DND-41 (cell line): ENCODE measurements at regions not wholly inside any gene's neighbourhood (a gene's known extent, or its start where the extent isn't known, plus 50 kb on each side); places are given as distances from the start of the nearest gene placed in this dataset.

ENCODE experiments used
- ATAC-seq: fragments of 200-7000 bp; cut with Tn5 transposase; 3 replicates; pipeline ENCODE4 v1.9.1; 2021; ENCODE audit warnings: low read depth; ENCODE audit not compliant: insufficient read depth
- DNase-seq: peaks from one replicate; pipeline ENCODE4 v3.0.0-alpha.2; 2020
- H2AFZ ChIP-seq: 2 replicates; pipeline ENCODE4 v1.6.0; 2012; ENCODE audit warnings: low read depth, low read length
- H3K27ac ChIP-seq: 2 replicates; pipeline ENCODE4 v1.5.1; 2012; ENCODE audit warnings: low read length, inconsistent platforms
- H3K27me3 ChIP-seq: fragments of 200-600 bp; sonication (generic); 2 replicates; pipeline ENCODE4 v1.6.0; 2012; ENCODE audit warnings: low read length, mild to moderate bottlenecking, inconsistent platforms; ENCODE audit not compliant: insufficient read depth, poor library complexity
- H3K36me3 ChIP-seq: 2 replicates; pipeline ENCODE4 v1.5.1; 2012; ENCODE audit warnings: low read length, inconsistent platforms; ENCODE audit not compliant: insufficient read depth
- H3K4me1 ChIP-seq: 2 replicates; pipeline ENCODE4 v1.5.1; 2012; ENCODE audit warnings: mild to moderate bottlenecking, low read length; ENCODE audit not compliant: insufficient read depth
- H3K4me2 ChIP-seq: 2 replicates; pipeline ENCODE4 v1.6.0; 2012; ENCODE audit warnings: mild to moderate bottlenecking, moderate library complexity, low read length, inconsistent platforms; ENCODE audit not compliant: insufficient read depth
- H3K4me3 ChIP-seq, 2 experiments: fragments of 200-600 bp in 1 of 2; shearing (Covaris generic) in 1 of 2; 2 replicates each; pipeline ENCODE4 v1.5.1; 2012 to 2016; ENCODE audit warnings: inconsistent platforms in 2 of 2, low read length in 2 of 2, mild to moderate bottlenecking in 2 of 2, low read depth in 1 of 2, moderate library complexity in 1 of 2
- H3K79me2 ChIP-seq: 2 replicates; pipeline ENCODE4 v1.6.0; 2012; ENCODE audit warnings: low read length, inconsistent platforms; ENCODE audit not compliant: insufficient read depth
- H3K9ac ChIP-seq: 2 replicates; pipeline ENCODE4 v1.6.0; 2012; ENCODE audit warnings: low read depth, mild to moderate bottlenecking, inconsistent platforms, low read length, moderate library complexity
- H3K9me3 ChIP-seq: 2 replicates; pipeline ENCODE4 v1.5.1; 2012; ENCODE audit warnings: low read length, moderate library complexity, mild to moderate bottlenecking, inconsistent platforms; ENCODE audit not compliant: insufficient read depth, severe bottlenecking
- H4K20me1 ChIP-seq: 2 replicates; pipeline ENCODE4 v1.6.0; 2012; ENCODE audit warnings: low read length; ENCODE audit not compliant: insufficient read depth
- EZH2 ChIP-seq: IDR thresholded peaks from 3 replicates; pipeline ENCODE4 v1.6.1; 2012; ENCODE audit warnings: borderline replicate concordance, low read depth, mild to moderate bottlenecking, moderate library complexity, low read length, inconsistent platforms; ENCODE audit not compliant: severe bottlenecking
- TF ChIP-seq, protein P1 (sequence below): IDR thresholded peaks from 2 replicates; pipeline ENCODE4 v1.5.1; 2012; ENCODE audit warnings: borderline replicate concordance, low read length, moderate library complexity, mild to moderate bottlenecking; ENCODE audit not compliant: poor library complexity, severe bottlenecking; ENCODE audit errors: extremely low read depth

GRCh38 chr7:51640841-51641240, 324.2 kb upstream of the COBL start:
- H4K20me1 ChIP-seq, result no peaks in the 10 kb centered on the region
- TF ChIP-seq EZH2, result no peak
- no peaks in the 10 kb centered on the region for H3K27me3 ChIP-seq
- ATAC-seq (no peak), DNase-seq (no peak)
- no peak overlapping the region for H3K27ac ChIP-seq
- H2AFZ ChIP-seq, result no peak overlapping the region
- no peak overlapping the region for H3K4me2 ChIP-seq
- H3K36me3 ChIP-seq, result no peaks in the 10 kb centered on the region
- no peak overlapping the region for H3K4me3 ChIP-seq
- no peaks in the 10 kb centered on the region for H3K79me2 ChIP-seq
- H3K9me3 ChIP-seq, result no peaks in the 10 kb centered on the region
- H3K9ac ChIP-seq, result no peak overlapping the region
- no peaks in the 10 kb centered on the region for H3K4me1 ChIP-seq

DNA sequence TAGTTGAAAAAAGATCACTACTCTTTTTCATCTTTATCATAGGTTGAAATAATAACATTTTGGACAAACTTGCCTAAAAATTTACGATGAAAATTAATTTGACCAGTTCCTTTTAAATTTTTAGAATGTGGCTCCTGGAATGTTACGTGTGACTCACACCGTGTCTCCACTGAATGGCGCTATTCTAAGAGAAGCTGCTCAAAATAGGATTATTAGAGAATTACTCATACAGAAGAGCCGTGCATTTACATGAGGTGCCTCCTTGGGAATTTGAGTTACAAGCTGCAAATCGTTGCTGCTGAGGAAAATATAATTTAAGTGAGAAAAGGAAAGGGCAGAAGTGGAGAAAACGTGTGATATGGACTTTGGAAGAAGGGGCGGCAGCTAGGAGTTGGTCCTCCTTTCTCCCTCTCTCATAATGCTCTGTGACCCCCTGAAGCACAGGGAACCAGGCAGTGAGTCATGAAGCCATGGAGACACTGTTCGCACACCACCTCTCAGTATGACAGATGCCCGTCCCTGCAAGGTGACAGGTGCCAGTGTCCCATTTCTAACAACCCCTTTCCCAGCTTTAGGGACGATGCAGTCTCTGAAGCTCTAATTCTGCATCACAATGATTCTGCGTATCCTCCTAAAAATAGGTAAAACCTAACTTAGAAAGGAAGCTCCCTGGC, 323.2 kb upstream of the COBL start:
- Histone ChIP-seq H2AFZ (no peak overlapping the region), H3K79me2 (no peaks in the 10 kb centered on the region), H4K20me1 (no peaks in the 10 kb centered on the region), H3K36me3 (no peaks in the 10 kb centered on the region), H3K4me3 (no peak overlapping the region), H3K27ac (no peak overlapping the region), H3K27me3 (no peaks in the 10 kb centered on the region), H3K4me2 (no peak overlapping the region), H3K9me3 (no peaks in the 10 kb centered on the region), H3K4me1 (no peaks in the 10 kb centered on the region), H3K9ac (no peak overlapping the region)
- ATAC-seq (no peak), DNase-seq (no peak)
- TF ChIP-seq EZH2, result no peak
- TF ChIP-seq, protein P1, sequence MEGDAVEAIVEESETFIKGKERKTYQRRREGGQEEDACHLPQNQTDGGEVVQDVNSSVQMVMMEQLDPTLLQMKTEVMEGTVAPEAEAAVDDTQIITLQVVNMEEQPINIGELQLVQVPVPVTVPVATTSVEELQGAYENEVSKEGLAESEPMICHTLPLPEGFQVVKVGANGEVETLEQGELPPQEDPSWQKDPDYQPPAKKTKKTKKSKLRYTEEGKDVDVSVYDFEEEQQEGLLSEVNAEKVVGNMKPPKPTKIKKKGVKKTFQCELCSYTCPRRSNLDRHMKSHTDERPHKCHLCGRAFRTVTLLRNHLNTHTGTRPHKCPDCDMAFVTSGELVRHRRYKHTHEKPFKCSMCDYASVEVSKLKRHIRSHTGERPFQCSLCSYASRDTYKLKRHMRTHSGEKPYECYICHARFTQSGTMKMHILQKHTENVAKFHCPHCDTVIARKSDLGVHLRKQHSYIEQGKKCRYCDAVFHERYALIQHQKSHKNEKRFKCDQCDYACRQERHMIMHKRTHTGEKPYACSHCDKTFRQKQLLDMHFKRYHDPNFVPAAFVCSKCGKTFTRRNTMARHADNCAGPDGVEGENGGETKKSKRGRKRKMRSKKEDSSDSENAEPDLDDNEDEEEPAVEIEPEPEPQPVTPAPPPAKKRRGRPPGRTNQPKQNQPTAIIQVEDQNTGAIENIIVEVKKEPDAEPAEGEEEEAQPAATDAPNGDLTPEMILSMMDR, result no peak

DNA sequence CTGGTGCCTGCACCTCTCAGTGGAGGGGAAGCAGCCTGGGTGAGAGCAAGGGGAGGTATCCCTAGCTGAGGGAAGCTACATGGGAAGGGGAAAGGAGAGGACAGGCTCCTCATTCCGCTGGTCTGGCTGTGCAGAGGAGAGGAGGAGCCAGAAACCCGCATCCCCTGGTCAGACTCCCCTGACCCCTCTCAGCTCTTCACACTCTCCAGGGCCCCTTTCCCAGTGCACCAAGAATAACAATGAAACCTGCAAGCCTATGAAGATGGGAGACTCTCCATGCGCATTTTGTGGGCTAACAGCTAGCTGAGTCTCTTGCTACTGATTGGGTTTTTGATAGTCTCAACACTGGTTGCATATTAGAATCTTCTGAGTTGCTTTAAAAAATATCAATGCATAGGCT, 319.9 kb upstream of the COBL start:
- no peaks in the 10 kb centered on the region for H3K4me1 ChIP-seq
- DNase-seq (no peak), ATAC-seq (no peak)
- no peak overlapping the region for H3K4me2 ChIP-seq
- no peaks in the 10 kb centered on the region for H3K36me3 ChIP-seq
- H2AFZ ChIP-seq, result no peak overlapping the region
- no peak overlapping the region for H3K4me3 ChIP-seq
- H3K79me2 ChIP-seq, result no peaks in the 10 kb centered on the region
- TF ChIP-seq, protein P1, result no peak
- no peak for TF ChIP-seq EZH2
- no peak overlapping the region for H3K9ac ChIP-seq
- no peaks in the 10 kb centered on the region for H4K20me1 ChIP-seq
- no peaks in the 10 kb centered on the region for H3K27me3 ChIP-seq
- no peak overlapping the region for H3K27ac ChIP-seq
- no peaks in the 10 kb centered on the region for H3K9me3 ChIP-seq

GRCh38 chr7:51635775-51636174, 319.2 kb upstream of the COBL start:
- Histone ChIP-seq H3K4me3 (no peak overlapping the region), H3K4me1 (no peaks in the 10 kb centered on the region), H4K20me1 (no peaks in the 10 kb centered on the region), H3K9ac (no peak overlapping the region), H3K27me3 (no peaks in the 10 kb centered on the region), H2AFZ (no peak overlapping the region), H3K4me2 (no peak overlapping the region), H3K9me3 (no peaks in the 10 kb centered on the region), H3K79me2 (no peaks in the 10 kb centered on the region), H3K36me3 (no peaks in the 10 kb centered on the region), H3K27ac (no peak overlapping the region)
- ATAC-seq (no peak), DNase-seq (no peak)
- no peak for TF ChIP-seq EZH2
- TF ChIP-seq, protein P1, result no peak
